IMR-90 (cell line): ENCODE measurements at regions not wholly inside any gene's neighbourhood (a gene's known extent, or its start where the extent isn't known, plus 50 kb on each side); places are given as distances from the start of the nearest gene placed in this dataset.

Source experiments
- ATAC-seq: fragments of 200-7000 bp; cut with Tn5 transposase; 2 replicates; pipeline ENCODE4 v1.9.1; 2020; ENCODE audit warnings: low read depth, mild to moderate bottlenecking, moderate library complexity
- BruUV-seq: library from RNA; stranded (reverse); fragments of 400-500 nt; replicated peaks from 2 replicates; lab custom pipeline; 2021; lab: Mats Ljungman, UMichigan
- CTCF ChIA-PET: fragments of 300-600 bp; formaldehyde crosslinking; extraction: SDS; loops from one replicate; lab custom pipeline; 2021; ENCODE audit warnings: antibody characterized with exemption; lab: Yijun Ruan, JAX
- POLR2A ChIA-PET: fragments of 300-600 bp; sonication (Branson Sonifier 250); formaldehyde crosslinking; loops from one replicate; lab custom pipeline; 2022; ENCODE audit warnings: antibody characterized with exemption; ENCODE audit not compliant: unreplicated experiment; lab: Charles Lee
- DNase-seq: peaks from one replicate; pipeline ENCODE4 v3.0.0; 2013
- H2AFZ ChIP-seq: replicated peaks from 2 replicates; pipeline ENCODE3; 2013; ENCODE audit warnings: low read length, mild to moderate bottlenecking; ENCODE audit not compliant: poor library complexity
- H2AK5ac ChIP-seq: 2 replicates; pipeline ENCODE4 v1.6.1; 2013; ENCODE audit warnings: low read depth, low read length, inconsistent platforms
- H2AK9ac ChIP-seq: replicated peaks from 2 replicates; pipeline ENCODE3; 2013; ENCODE audit warnings: mild to moderate bottlenecking, low read depth, low read length, moderate library complexity; ENCODE audit not compliant: poor library complexity
- H2BK120ac ChIP-seq: 2 replicates; pipeline ENCODE4 v1.6.1; 2013; ENCODE audit warnings: low read depth, low read length, inconsistent platforms
- H2BK15ac ChIP-seq: 3 replicates; pipeline ENCODE4 v1.6.1; 2013; ENCODE audit warnings: low read depth, low read length, inconsistent platforms
- H2BK20ac ChIP-seq: 2 replicates; pipeline ENCODE4 v1.6.1; 2013; ENCODE audit warnings: low read depth, mild to moderate bottlenecking, inconsistent platforms, low read length, moderate library complexity
- H2BK5ac ChIP-seq: 2 replicates; pipeline ENCODE4 v1.6.1; 2013; ENCODE audit warnings: mild to moderate bottlenecking, low read depth, low read length, inconsistent platforms; ENCODE audit not compliant: poor library complexity, severe bottlenecking
- H3K14ac ChIP-seq: replicated peaks from 2 replicates; pipeline ENCODE4 v1.6.1; 2013; ENCODE audit warnings: low read depth, low read length, inconsistent platforms
- H3K18ac ChIP-seq: 2 replicates; pipeline ENCODE4 v1.6.1; 2013; ENCODE audit warnings: low read depth, low read length, control low read depth
- H3K23ac ChIP-seq: 2 replicates; pipeline ENCODE4 v1.6.1; 2013; ENCODE audit warnings: low read depth, low read length, inconsistent platforms
- H3K27ac ChIP-seq: 2 replicates; pipeline ENCODE4 v1.5.1; 2013; ENCODE audit warnings: mild to moderate bottlenecking, control low read depth, low read length; ENCODE audit not compliant: insufficient read depth
- H3K27me3 ChIP-seq: 2 replicates; pipeline ENCODE4 v1.6.1; 2013; ENCODE audit warnings: low read length; ENCODE audit not compliant: control insufficient read depth, insufficient read depth
- H3K36me3 ChIP-seq: 2 replicates; pipeline ENCODE4 v1.6.1; 2013; ENCODE audit warnings: low read length, mixed read lengths; ENCODE audit not compliant: control insufficient read depth, insufficient read depth
- H3K4ac ChIP-seq: 2 replicates; pipeline ENCODE4 v1.6.1; 2013; ENCODE audit warnings: low read depth, low read length, inconsistent platforms
- H3K4me1 ChIP-seq: 2 replicates; pipeline ENCODE4 v1.6.1; 2013; ENCODE audit warnings: low read length, mixed read lengths; ENCODE audit not compliant: control insufficient read depth, insufficient read depth
- H3K4me2 ChIP-seq: 2 replicates; pipeline ENCODE4 v1.6.1; 2013; ENCODE audit warnings: low read depth, mild to moderate bottlenecking, control low read depth, low read length, moderate library complexity
- H3K4me3 ChIP-seq: 2 replicates; pipeline ENCODE4 v1.5.1; 2013; ENCODE audit warnings: low read depth, mild to moderate bottlenecking, control low read depth, low read length, moderate library complexity; ENCODE audit not compliant: insufficient read depth
- H3K56ac ChIP-seq: 2 replicates; pipeline ENCODE4 v1.6.1; 2013; ENCODE audit warnings: low read length, inconsistent platforms; ENCODE audit not compliant: insufficient read depth; ENCODE audit errors: extremely low read depth
- H3K79me1 ChIP-seq, 2 experiments: 2 replicates each; pipeline ENCODE4 v1.6.1; 2013; ENCODE audit warnings: low read length in 2 of 2, inconsistent platforms in 1 of 2, low read depth in 1 of 2
- H3K9ac ChIP-seq: 2 replicates; pipeline ENCODE4 v1.6.1; 2013; ENCODE audit warnings: low read depth, low read length, control low read depth
- H3K9me1 ChIP-seq: 2 replicates; pipeline ENCODE4 v1.6.1; 2013; ENCODE audit warnings: low read length, inconsistent platforms; ENCODE audit not compliant: insufficient read depth
- H3K9me3 ChIP-seq: 2 replicates; pipeline ENCODE4 v1.6.1; 2013; ENCODE audit warnings: low read length; ENCODE audit not compliant: control insufficient read depth, insufficient read depth
- H4K20me1 ChIP-seq: 2 replicates; pipeline ENCODE4 v1.6.1; 2013; ENCODE audit warnings: low read length, inconsistent platforms; ENCODE audit not compliant: insufficient read depth
- H4K5ac ChIP-seq: 2 replicates; pipeline ENCODE4 v1.6.1; 2013; ENCODE audit warnings: mild to moderate bottlenecking, low read depth, low read length, control low read depth
- H4K8ac ChIP-seq, 2 experiments: 2 replicates each; pipeline ENCODE4 v1.6.1; 2013; ENCODE audit warnings: low read depth in 2 of 2, low read length in 2 of 2, control low read depth in 1 of 2, inconsistent platforms in 1 of 2
- H4K91ac ChIP-seq: 2 replicates; pipeline ENCODE4 v1.6.1; 2013; ENCODE audit warnings: low read depth, low read length, inconsistent platforms; ENCODE audit not compliant: insufficient read depth
- BHLHE40 ChIP-seq: fragments of 150-350 bp; IDR thresholded peaks from 2 replicates; pipeline ENCODE4 v1.6.1; 2016; ENCODE audit warnings: mild to moderate bottlenecking, low read depth, low read length
- CHD1 ChIP-seq: IDR thresholded peaks from 2 replicates; pipeline ENCODE4 v1.6.1; 2012; ENCODE audit warnings: low read depth, low read length, improper control_type of control experiment
- CTCF ChIP-seq: conservative IDR thresholded peaks from 2 replicates; pipeline ENCODE4 v1.5.1; 2012; ENCODE audit warnings: mild to moderate bottlenecking, low read depth, low read length, improper control_type of control experiment
- MXI1 ChIP-seq: IDR thresholded peaks from 2 replicates; pipeline ENCODE4 v1.6.1; 2012; ENCODE audit warnings: low read depth, mild to moderate bottlenecking, low read length, moderate library complexity, borderline replicate concordance
- NFE2L2 ChIP-seq: fragments of 150-350 bp; IDR thresholded peaks from 2 replicates; pipeline ENCODE4 v1.6.1; 2016; ENCODE audit warnings: low read depth, mild to moderate bottlenecking, low read length
- POLR2A ChIP-seq: IDR thresholded peaks from 2 replicates; pipeline ENCODE4 v1.6.1; 2012; ENCODE audit warnings: mild to moderate bottlenecking, low read depth, low read length
- RAD21 ChIP-seq: IDR thresholded peaks from 2 replicates; pipeline ENCODE4 v1.6.1; 2012; ENCODE audit warnings: low read length, improper control_type of control experiment
- RFX5 ChIP-seq: IDR thresholded peaks from 2 replicates; pipeline ENCODE4 v1.8.0; 2012; ENCODE audit warnings: low read depth, mild to moderate bottlenecking, low read length, moderate library complexity
- SMC3 ChIP-seq: fragments of 150-350 bp; IDR thresholded peaks from 2 replicates; pipeline ENCODE4 v1.6.1; 2016; ENCODE audit warnings: low read depth, mild to moderate bottlenecking, antibody characterized with exemption, low read length, moderate library complexity
- WGBS, 2 experiments: methylation state at CpG; one replicate each; pipeline versions ENCODE4 v1.1.5 to v1.1.7; 2013; ENCODE audit warnings: missing lambda C conversion rate in 2 of 2; ENCODE audit not compliant: insufficient read length in 1 of 2; ENCODE audit errors: extremely low coverage in 2 of 2; 5-methylcytosine and 5-hydroxymethylcytosine counted together
- dilution Hi-C: fragments of 300-500 bp; cut with HindIII; formaldehyde crosslinking; loops from one replicate; pipeline ENCODE4 v1.14.3; 2018; ENCODE audit warnings: low sequenced_read_pairs; ENCODE audit not compliant: unreplicated experiment
- in situ Hi-C: fragments of 300-500 bp; cut with MboI; formaldehyde crosslinking; loops from 3 replicates; pipeline ENCODE4 v1.14.3; 2019; ENCODE audit warnings: low sequenced_read_pairs, inconsistent platforms, mixed read lengths
- intact Hi-C: fragments of 100-400 bp; cut with micrococcal nuclease; formaldehyde crosslinking; loops from 2 replicates; pipeline ENCODE4 v1.10.0; 2022

- Histone ChIP-seq H4K5ac (no peak overlapping the region), H2AK5ac (no peak overlapping the region), H3K9me1 (no peaks in the 10 kb centered on the region), H3K9me3 (peaks cover 8% of the 10 kb centered on the region), H3K4me3 (no peak overlapping the region), H2AFZ (no peak overlapping the region), H4K91ac (no peak overlapping the region), H3K79me1 (no peaks in the 10 kb centered on the region), H3K56ac (no peak overlapping the region), H4K8ac (no peak overlapping the region), H3K27ac (no peak overlapping the region), H3K9ac (no peak overlapping the region), H2BK5ac (no peak overlapping the region), H3K18ac (no peak overlapping the region), H3K4me2 (no peak overlapping the region), H2BK120ac (no peak overlapping the region), H3K14ac (no peak overlapping the region), H3K27me3 (peaks cover 22% of the 10 kb centered on the region), H3K36me3 (no peaks in the 10 kb centered on the region), H2AK9ac (no peak overlapping the region), H3K4me1 (no peaks in the 10 kb centered on the region), H3K4ac (no peak overlapping the region), H2BK15ac (no peak overlapping the region), H3K23ac (no peak overlapping the region), H4K20me1 (no peaks in the 10 kb centered on the region), H2BK20ac (no peak overlapping the region)
- DNase-seq (no peak), ATAC-seq (no peak)
- intact Hi-C loops: no loop called here
- in situ Hi-C loops: no loop called here
- ChIA-PET POLR2A (no interaction called here), CTCF (no interaction called here)
- TF ChIP-seq RFX5: no peak
- TF ChIP-seq NFE2L2: no peak
- TF ChIP-seq RAD21: no peak
- no peak for TF ChIP-seq BHLHE40
- no peak for TF ChIP-seq SMC3
- TF ChIP-seq MXI1: no peak
- TF ChIP-seq CHD1: no peak
- no peak for TF ChIP-seq CTCF
- TF ChIP-seq POLR2A: no peak
- WGBS, 2 experiments: no CpG with 5 or more reads among the region's 4 CpGs
- no TSS peak for BruUV-seq
- dilution Hi-C loops: no loop called here
These were observed 58.8 kb upstream of the NEK6 start for GRCh38 chr9:124198948-124199347.
